DMS 273 (cell line): ENCODE measurements at regions not wholly inside any gene's neighbourhood (a gene's known extent, or its start where the extent isn't known, plus 50 kb on each side); places are given as distances from the start of the nearest gene placed in this dataset.

ENCODE experiments used
- DNase-seq: peaks from one replicate; lab custom pipeline; 2025; ENCODE audit not compliant: unreplicated experiment; lab: John Stamatoyannopoulos, UW

DNA sequence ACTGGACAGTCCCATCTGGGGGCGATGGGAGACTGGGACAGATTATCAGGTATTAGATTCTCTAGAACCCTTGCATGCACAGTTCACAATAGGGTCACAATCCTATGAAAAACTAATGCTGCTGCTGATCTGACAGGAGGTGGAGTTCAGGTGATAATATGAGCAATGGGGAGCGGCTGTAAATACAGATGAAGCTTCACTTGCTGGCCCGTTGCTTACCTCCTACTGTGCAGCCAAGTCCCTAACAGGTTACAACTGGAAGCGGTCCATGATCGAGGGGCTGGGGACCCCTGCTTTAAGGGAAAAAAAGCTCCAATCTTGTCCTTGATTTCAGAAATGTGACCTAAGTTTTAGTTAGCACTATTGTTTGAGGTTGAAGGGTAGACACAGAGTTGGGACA, 175.2 kb downstream of the ZNF330 start:
- DNase-seq, result no peak

DNA sequence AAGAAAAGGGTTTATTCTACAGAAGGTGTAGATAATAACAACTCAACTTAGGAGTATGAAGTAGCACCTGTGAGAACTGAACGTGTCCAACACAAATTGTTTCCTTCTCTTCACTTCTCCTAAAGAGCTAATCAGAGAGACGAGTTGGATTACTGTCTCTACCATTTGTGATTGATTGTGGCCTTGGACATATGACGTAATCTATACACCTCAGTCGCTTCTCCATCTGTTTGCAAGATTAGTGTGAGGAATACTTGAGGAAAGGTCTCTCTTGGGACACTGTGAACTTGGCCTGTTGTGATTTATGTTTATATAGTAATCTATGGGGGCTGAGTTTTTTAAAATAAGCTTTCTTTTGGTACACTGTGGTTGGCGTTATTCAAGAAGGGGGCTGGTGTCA, 182.0 kb downstream of the ZNF330 start:
- no peak for DNase-seq

DNA sequence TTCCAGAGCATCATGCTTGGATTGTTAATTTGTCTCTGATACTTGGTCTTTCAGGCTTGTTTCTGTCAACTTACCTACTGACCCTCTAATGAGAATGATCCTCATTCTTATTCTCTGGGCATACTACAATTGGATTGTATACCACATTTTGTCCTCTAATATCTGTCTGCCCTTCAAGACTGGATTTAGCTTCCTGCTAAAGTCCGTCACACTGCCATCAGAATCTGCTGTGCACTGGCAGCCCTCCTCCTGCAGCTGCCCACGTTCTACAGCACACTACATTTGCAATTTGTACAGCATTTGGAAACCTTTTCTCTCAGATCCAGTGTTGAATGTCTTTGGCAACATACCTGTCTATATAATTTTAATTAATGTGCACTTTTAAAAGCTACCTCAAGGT, 183.1 kb downstream of the ZNF330 start:
- no peak for DNase-seq

DNA sequence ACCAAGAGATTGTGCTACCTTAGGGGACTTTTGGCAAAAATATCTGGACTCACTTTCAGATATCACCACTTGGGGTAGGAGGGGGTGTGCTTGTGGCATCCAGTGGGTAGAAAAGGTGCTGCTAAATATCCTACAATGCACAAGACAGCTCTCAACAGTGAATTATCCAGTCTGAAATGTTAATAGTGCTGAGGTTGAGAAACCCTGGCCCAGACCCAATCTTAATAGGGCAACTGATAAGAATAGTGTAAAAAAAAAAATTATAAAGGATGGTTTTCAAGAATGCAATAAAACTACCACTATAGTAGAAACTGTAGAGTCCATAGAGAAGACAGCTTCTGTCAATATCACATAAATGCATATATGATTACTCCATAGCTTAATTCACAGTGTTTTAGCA, 185.5 kb downstream of the ZNF330 start:
- DNase-seq, result no peak

DNA sequence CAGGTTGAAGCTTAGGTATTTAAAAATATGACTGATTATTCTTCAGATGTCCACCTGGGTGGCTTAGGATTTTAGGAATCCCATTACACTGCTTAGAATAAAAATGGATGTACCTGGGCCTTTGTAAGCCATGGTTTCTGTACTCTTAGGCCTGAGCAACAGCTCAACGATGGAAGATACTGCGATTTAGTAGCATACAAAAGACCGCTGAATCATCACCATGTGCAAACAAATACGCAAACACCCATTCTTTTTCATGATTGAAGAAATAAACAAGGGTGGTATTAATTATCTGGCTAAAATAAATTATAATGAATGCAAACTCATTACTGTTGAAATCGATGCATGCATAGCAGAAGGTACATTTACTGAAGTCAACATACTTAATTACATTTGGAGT, 188.9 kb downstream of the ZNF330 start:
- DNase-seq, result no peak

DNA sequence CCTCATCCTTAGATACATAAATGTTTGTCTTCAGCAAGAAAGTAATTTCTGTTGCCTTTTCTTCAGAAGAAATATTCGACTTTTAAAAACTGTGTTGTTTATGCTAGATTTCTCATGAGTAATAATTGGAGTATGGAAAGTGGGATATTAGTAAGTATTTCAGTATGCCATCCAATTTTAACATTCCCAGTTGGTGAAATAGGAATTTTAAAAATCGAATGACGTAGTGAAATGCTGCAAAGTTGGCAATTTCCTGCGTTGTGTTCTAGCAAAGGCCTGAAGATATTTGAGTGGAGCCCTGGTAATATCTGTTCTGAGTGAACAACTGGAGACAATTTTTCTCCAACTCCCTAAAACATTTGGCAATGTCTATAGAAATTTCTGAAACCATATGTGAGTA, 190.1 kb downstream of the ZNF330 start:
- DNase-seq, result no peak

DNA sequence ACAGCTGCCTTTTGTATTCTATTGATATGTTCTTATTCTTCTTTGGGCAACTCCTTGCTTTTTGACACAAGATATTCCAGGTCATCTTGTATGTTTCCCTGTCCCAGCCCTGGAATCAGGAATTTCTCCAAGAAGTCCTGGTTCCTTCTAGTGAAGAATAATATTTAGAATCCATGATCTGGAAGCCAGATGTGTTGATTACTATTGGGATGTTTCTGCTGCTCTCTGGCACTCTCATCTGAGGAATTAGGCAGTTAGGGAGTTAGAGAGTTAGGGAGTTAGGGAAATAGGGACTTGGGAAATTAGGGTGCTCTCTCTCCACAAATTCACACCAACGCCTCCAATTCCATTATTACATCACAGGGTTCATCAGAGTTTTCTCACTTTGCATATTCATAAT, 191.2 kb downstream of the ZNF330 start:
- no peak for DNase-seq

DNA sequence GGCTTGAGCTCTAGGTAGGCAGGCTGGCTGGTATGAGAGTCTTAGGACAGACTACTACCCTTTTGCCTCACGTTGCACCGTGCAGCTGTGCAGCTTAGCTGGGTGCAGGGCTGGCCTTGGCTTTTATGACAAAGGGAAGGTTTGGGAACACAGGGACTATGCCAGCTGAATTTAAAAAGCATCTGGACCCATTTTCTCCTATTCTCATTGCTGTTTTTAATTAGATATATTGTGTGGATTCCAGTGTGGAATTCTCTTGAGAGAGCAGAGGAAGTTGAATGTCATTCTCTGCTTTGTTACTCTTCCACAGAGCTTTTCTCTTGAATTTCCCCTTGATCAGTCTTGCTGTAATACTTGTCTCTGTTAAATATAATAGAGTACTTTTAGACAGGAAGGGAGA, 192.7 kb downstream of the ZNF330 start:
- no peak for DNase-seq

DNA sequence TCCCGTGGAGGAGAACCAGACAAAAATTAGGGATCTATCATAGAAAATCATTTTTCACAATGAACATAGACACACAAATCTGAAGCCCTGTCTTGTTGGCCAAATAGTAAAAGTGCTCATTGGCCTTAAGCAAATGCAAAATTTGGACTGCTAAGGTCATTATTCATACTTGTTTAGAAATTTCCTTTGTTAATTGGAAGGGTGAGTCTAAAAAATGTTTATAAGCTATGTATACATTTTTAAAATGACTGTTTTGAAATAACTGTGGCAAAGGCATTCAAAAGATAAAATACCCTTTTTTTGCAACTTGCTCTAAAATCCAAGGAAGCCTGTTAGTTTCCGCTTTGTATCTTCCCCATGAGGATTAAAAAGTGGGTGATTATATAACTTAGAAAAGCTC, 195.0 kb downstream of the ZNF330 start:
- DNase-seq, result no peak

DNA sequence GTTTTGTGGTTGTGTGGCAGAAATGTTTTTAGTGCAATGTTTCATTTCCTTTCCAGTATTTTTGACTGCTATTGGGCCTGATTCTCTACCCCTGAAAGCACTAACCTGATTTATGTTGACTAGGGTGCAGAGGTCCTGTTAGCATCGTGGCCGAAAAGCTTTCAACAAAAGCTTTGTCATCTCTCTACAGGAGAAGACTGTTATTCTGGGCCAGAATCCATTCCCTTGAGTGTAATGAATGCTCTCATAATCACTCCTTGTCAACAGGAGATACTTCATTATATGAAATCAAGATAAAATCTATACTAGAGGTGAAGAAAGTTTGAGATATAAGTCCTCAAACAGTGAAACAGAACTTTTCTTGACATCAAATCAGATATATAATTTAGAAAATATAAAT, 195.5 kb downstream of the ZNF330 start:
- no peak for DNase-seq

DNA sequence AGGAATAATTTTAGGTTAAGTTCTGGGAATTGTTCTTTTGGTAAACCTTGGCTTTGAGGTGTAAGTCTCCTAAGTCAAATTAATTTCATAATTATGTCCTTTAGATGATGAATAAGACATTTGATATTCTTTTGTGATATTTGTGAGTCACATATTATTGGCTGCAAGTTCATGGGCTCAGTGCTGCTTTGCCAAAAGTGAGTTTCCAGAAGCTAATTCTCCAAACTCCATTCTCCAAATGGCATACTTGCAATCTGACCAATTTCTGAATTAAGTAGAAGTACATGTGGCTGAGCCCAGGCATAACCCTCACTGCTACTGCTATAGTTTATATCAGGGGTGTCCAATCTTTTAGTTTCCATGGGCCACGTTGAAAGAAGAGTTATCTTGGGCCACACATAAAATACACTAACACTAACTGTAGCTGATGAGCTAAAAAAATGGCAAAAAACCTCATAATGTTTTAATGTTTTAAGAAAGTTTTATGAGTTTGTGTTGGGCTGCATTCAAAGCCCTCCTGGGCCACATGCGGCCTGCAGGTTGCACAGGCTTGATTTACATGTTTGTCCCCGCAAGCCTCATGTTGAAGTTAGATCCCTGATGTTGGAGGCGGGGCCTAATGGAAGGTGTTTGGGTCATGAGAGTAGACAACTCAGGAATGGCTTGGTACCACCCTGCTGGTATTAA, 196.1 kb downstream of the ZNF330 start:
- no peak for DNase-seq

DNA sequence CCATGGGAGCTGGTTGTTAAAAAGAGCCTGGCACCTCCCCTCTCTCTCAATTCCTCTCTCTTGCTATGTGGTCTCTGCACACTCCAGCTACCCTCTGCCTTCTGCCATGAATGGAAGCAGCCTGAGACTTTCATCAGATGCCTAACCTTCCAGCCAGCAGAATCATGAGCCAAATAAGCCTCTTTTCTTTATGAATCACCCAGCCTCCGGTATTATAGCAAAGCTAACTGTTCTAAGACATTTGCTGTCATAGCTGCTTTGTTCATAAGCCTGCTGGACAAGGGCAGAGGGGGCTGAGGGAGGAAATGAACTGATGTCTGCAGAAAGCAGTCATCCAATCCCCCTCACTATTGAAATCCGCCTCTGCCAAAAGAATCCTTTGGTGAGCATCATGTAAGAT, 196.7 kb downstream of the ZNF330 start:
- no peak for DNase-seq

DNA sequence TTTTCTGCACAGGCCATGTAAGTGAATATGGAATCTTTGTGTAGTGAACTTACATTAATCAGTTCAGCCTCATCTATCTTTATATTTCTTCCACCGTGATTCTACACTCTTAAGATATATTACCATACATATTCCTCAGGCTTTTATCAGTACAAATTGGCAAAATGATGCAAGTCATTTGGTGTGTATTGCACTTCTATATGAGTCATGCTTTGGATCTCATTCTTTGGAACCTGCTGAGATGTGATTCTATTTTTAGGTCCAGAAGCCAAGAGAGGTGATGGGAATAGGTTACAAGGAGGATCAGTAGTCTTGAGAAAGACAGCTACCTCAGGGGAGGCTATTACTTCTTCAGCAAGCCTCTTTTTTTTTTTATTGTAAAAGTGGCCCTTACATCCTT, 204.4 kb downstream of the ZNF330 start:
- no peak for DNase-seq

DNA sequence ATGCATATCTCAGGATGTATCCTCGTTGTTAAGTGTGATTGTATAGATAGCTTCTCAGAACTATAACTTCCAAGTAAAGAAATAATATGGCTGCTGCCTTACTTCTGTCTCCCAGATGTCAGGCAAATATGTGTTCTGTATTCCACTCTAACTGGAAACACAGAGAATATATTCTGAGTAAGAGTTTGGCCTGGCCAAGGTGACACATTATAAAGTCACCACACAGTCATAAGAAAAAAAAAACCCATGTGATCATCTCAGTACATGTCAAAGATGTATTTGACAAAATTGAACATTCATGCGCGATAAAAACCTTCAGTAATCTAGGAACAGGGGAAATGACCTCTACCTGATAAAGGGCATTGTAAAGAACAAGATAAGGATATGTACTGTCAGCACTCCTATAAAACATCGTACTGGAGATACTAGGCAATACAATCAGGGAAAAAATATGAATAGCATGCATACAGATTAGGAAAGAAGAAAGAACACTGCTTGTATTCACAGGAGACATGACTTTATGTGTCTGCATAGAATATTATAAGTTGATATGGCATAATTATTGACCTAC, 207.1 kb downstream of the ZNF330 start:
- DNase-seq, result no peak

DNA sequence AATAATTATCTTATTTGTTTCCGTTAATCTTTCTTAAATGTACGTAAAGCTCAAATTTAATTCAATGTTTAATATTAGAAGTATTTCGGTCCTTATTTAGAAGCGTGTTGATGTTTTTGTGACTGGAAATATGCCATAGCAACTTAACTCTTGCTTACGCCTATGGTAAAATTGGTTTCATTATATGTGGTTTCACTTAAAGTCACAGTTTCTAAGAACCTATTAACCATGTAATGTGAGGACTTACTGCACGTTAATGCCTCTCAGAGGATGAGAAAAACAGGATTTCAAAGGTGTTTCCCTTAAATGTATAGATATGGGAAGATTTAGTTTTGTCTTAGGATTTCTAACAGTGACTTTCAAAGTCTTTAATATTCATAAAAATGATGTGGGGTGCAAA, 206.4 kb upstream of the IL15 start:
- DNase-seq, result no peak

DNA sequence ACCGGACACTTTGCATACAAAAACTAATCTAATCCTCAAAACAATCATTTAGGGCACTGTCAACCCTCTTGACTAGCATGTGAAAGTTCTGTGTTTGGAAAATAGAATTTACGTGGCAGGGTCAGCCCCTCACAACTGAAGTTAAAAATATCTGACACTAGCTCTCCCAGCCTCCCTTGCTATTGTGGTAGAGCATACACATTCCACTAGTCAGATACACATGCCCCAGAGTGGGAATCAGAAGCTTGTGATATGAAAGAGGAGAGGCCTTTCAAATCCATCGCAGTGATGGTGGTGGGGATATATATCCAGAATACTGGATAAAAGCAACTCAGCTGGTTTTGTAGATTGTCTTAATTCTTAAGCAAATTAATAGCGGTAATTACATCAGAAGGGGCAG, 205.7 kb upstream of the IL15 start:
- no peak for DNase-seq

DNA sequence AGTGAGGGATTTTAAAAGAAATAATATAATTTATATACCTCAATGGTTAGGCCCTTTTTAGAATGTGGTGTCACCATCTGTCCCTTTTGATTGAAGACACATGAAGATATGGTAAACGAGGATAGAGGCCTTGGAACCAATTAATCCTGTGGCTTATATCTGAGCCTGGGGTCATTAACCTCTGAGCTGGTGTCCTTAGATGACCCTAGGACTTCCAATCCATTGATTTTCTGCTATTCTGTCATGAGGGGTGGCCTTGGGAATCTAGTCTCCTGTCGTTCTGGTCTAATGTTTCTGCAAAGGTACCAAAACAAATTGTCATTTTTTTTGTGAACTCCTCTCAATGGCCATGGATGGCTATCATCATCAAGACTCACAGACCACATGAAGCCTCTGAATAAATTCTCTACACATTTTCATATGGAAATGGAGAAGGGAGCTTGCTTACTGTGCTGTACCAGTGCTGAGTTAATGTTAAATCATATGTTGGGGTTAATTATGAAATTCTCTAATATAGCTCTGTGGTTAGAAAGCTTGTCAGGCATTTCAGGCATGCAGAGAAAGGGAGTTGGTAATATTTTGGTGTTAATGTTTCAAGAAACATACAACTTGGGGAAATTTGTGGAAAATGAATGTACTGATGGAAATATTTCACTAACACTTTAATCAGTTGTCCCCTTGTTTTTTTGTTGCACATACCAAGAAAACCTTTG, 204.2 kb upstream of the IL15 start:
- DNase-seq, result no peak

DNA sequence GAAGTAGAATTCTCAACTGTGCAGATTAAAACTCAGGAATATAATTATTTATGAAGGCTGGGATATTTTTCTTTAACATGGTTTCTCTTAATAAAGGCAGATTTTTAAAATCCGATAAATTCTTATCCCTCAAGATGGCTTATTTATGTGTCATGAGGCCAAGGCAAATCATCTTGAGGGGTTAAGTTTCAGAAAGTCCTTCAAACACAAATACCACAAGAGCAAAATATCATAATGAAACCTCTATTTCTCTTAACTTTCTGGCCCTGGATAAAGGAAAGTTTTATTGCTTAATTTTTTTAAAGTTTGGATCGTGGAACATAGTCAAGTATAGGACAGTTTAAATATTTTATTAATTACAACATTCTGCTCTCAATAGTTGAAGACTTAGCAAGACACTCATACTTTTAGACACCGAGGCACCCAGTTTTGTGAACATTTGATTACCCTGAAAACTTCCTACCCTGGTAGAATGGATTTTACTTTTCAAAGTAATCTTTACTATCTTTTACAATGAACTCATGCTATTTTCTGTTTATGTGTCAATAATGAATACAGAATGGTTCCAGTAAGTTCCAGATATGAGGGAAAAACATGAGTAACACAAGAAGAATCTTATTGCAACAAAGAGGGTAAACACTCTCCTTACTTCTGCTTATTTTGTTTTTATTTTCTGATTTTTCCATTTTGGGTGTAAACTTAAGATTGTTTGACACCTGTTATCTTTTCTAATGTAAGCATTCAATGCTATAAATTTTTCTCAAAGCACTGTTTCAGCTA, 200.7 kb upstream of the IL15 start:
- no peak for DNase-seq

DNA sequence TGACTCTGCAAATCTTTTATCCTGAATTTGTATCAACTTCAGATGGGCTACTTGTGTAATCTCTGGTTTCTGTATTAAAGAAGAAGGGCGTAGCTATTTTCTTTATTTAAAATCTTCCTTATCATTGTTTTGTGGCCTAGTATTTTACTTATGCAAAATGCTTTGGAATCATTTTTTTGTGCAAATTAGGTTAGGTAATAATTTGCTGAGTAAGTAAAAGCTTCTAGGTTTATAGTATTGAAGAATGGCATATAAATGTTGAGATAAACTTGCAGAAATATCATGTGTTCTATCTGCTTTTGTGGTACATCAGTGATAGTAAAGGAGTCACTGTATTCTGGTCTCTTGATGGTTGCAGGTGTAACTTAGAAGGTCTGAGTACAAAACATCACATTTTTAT, 197.2 kb upstream of the IL15 start:
- DNase-seq, result no peak

DNA sequence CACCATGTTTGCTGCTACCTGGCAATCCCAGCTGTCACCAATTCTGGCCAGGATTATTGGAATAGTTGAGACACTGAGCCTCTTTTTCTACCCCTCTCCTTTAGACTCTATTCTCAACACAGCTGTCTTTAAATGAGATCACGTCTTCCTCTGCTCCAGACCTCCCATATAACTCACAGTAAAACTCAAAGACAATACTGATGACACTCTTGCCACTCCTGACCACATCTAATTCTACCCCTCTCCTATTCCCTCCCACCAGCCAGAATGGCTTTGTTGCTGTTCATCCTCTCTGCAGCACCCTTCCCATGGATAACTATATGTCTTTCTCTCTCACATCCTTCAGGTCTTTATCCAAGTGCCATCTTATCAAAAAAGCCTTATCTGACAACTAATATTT, 188.6 kb upstream of the IL15 start:
- no peak for DNase-seq

DNA sequence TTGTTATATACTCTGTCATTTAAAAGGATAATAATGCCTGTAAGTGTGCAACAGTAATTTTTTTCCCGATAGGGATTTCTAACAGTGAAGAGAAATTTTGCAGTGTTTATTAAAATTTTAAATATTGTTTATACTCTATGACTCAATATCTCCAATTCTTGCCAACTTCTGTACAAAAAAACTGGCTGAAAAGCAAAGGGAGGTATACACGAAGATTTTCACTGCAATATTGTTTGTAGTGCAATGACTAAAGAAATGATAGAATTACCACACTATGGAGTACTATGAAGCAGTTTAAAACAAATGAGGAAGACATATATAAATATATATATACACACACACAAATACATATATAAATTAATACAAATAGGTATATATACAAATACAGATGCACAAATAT, 187.9 kb upstream of the IL15 start:
- no peak for DNase-seq

DNA sequence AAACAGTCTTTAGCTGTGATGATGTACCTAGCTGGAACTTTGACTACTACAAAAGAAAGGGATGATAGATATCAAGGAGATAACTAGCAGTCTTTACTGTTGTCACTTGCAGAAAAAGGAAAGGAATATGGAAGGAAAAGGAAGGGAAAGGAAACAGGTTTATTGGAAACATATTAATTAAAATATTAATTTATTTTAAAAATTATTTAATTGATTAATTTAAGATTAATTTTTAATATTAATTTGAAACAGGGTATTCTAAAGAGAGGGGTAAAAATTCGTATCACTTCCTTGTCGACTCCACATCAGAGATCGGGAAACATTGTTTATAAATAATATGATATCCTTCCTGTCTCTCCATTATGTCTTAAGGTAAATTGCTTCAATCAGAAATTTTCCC, 186.5 kb upstream of the IL15 start:
- no peak for DNase-seq
